ENCODE measurements at regions not wholly inside any gene's neighbourhood (a gene's known extent, or its start where the extent isn't known, plus 50 kb on each side); places are given as distances from the start of the nearest gene placed in this dataset.
"Not testable (repeated sequence)": the region's sequence is repeated elsewhere in the genome, so short reads cannot be mapped to it uniquely, and the experiment has no call there.

- CTCF ChIA-PET, result no interaction called here
- TF ChIP-seq ZFP3 (tag by site-specific recombination; IDR thresholded peaks at IDR 0.05; ENCODE audit: low read depth) (no peak), ZNF747 (tag by site-specific recombination; IDR thresholded peaks at IDR 0.05) (no peak), MEIS1 (CRISPR knock-in tag; IDR thresholded peaks at IDR 0.05; ENCODE audit: borderline replicate concordance) (no peak), ZBTB44 (tag by site-specific recombination; IDR thresholded peaks at IDR 0.05) (no peak), REPIN1 (tag by site-specific recombination; IDR thresholded peaks at IDR 0.05; ENCODE audit: low read depth) (no peak)
- no peak overlapping the region for H3K27ac ChIP-seq (ENCODE audit: extremely low read depth, low read depth, low read length)
- POLR2A ChIA-PET, result no interaction called here
- H3K4me3 ChIP-seq (ENCODE audit: low read depth, low read length), result no peak overlapping the region
- no peaks in the 10 kb centered on the region for H3K36me3 ChIP-seq (ENCODE audit: control insufficient read depth in 2 of 2, insufficient read depth in 1 of 2, low read length in 2 of 2)
- H3K4me1 ChIP-seq (ENCODE audit: control insufficient read depth, insufficient read depth, low read length), result no peaks in the 10 kb centered on the region
- no peaks in the 10 kb centered on the region for H3K9me3 ChIP-seq (ENCODE audit: control insufficient read depth, insufficient read depth, low read depth, low read length)
Observed at GRCh38 chr11:29224739-29225384, 792.0 kb downstream of the KCNA4 start.

- H3K4me3 ChIP-seq (ENCODE audit: low read depth, low read length); H3K27ac ChIP-seq (ENCODE audit: extremely low read depth, low read depth, low read length); H3K9me3 ChIP-seq (ENCODE audit: control insufficient read depth, insufficient read depth, low read depth, low read length); POLR2A ChIA-PET; H3K36me3 ChIP-seq (ENCODE audit: control insufficient read depth in 2 of 2, insufficient read depth in 1 of 2, low read length in 2 of 2); H3K4me1 ChIP-seq (ENCODE audit: control insufficient read depth, insufficient read depth, low read length): not testable (repeated sequence)
- CTCF ChIA-PET, result interaction anchor here (0.6 kb wide), 1 partner anchor 187 kb away, joined by 3 read pairs; no protein-coding TSS in a partner anchor
Observed at GRCh38 chr11:29219531-29219930, 797.3 kb downstream of the KCNA4 start.

DNA sequence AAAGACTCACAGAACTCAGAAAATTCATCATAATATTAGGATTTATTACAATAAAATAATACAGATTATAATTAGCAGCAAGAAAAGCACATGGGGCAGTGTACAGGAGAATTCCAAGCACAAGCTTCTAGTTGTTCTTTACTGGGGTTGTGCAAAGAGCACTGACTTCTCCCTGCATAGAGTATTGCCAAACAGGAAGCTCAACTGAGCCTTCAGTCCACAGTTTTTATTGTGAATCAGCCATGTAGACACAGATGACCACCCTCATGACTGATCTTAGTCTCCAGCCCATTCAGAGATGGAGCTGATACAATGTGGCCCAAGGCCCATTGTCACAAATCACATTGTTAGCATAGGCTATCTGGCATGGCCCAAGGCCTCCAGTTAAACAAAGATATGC is 798.9 kb downstream of the KCNA4 start:
- CTCF ChIA-PET, result no interaction called here
- POLR2A ChIA-PET, result no interaction called here
- TF ChIP-seq ZNF184 (tag by site-specific recombination; IDR thresholded peaks at IDR 0.05) (no peak), ZNF335 (tag by site-specific recombination; conservative IDR thresholded peaks at IDR 0.05) (no peak), MYNN (tag by site-specific recombination; IDR thresholded peaks at IDR 0.05; ENCODE audit: borderline replicate concordance) (no peak), ZNF521 (tag by site-specific recombination; IDR thresholded peaks at IDR 0.05) (no peak), ZNF221 (tag by site-specific recombination; IDR thresholded peaks at IDR 0.05; ENCODE audit: borderline replicate concordance) (no peak), PBX3 (CRISPR knock-in tag; IDR thresholded peaks at IDR 0.05) (no peak), ZNF112 (tag by site-specific recombination; IDR thresholded peaks at IDR 0.05) (no peak), ZXDB (tag by site-specific recombination; IDR thresholded peaks at IDR 0.05) (no peak), ZBTB1 (tag by site-specific recombination; IDR thresholded peaks at IDR 0.05) (no peak), ZNF423 (tag by site-specific recombination; IDR thresholded peaks at IDR 0.05) (no peak), ZNF843 (tag by site-specific recombination; IDR thresholded peaks at IDR 0.05) (no peak), ZNF391 (tag by site-specific recombination; IDR thresholded peaks at IDR 0.05; ENCODE audit: borderline replicate concordance, low read depth) (no peak), ZNF398 (tag by site-specific recombination; IDR thresholded peaks at IDR 0.05) (no peak), ZNF211 (tag by site-specific recombination; IDR thresholded peaks at IDR 0.05; ENCODE audit: low read depth) (no peak), ZIC2 (tag by site-specific recombination; IDR thresholded peaks at IDR 0.05) (no peak), ZBTB26 (tag by site-specific recombination; optimal IDR thresholded peaks at IDR 0.05) (no peak), ZFHX2 (tag by site-specific recombination; conservative IDR thresholded peaks at IDR 0.05) (no peak)
- TF ChIP-seq, protein P1, sequence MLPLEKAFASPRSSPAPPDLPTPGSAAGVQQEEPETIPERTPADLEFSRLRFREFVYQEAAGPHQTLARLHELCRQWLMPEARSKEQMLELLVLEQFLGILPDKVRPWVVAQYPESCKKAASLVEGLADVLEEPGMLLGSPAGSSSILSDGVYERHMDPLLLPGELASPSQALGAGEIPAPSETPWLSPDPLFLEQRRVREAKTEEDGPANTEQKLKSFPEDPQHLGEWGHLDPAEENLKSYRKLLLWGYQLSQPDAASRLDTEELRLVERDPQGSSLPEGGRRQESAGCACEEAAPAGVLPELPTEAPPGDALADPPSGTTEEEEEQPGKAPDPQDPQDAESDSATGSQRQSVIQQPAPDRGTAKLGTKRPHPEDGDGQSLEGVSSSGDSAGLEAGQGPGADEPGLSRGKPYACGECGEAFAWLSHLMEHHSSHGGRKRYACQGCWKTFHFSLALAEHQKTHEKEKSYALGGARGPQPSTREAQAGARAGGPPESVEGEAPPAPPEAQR (tag by site-specific recombination; IDR thresholded peaks at IDR 0.05), result no peak
- TF ChIP-seq, protein P2, sequence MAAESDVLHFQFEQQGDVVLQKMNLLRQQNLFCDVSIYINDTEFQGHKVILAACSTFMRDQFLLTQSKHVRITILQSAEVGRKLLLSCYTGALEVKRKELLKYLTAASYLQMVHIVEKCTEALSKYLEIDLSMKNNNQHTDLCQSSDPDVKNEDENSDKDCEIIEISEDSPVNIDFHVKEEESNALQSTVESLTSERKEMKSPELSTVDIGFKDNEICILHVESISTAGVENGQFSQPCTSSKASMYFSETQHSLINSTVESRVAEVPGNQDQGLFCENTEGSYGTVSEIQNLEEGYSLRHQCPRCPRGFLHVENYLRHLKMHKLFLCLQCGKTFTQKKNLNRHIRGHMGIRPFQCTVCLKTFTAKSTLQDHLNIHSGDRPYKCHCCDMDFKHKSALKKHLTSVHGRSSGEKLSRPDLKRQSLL (tag by site-specific recombination; IDR thresholded peaks at IDR 0.05), result no peak
- Histone ChIP-seq H3K9me3 (ENCODE audit: control insufficient read depth, insufficient read depth, low read depth, low read length) (no peaks in the 10 kb centered on the region), H3K4me3 (ENCODE audit: low read depth, low read length) (no peak overlapping the region), H3K27ac (ENCODE audit: extremely low read depth, low read depth, low read length) (no peak overlapping the region), H3K36me3 (ENCODE audit: control insufficient read depth in 2 of 2, insufficient read depth in 1 of 2, low read length in 2 of 2) (no peaks in the 10 kb centered on the region), H3K4me1 (ENCODE audit: control insufficient read depth, insufficient read depth, low read length) (no peaks in the 10 kb centered on the region)
